ENCODE measurements at regions not wholly inside any gene's neighbourhood (a gene's known extent, or its start where the extent isn't known, plus 50 kb on each side); places are given as distances from the start of the nearest gene placed in this dataset.

- CTCF ChIA-PET = no interaction called here
- DNase-seq (ENCODE audit: extremely low spot score) = no peak
Observed at GRCh38 chr18:34965566-34965965, 75.6 kb upstream of the MAPRE2 start.

DNA sequence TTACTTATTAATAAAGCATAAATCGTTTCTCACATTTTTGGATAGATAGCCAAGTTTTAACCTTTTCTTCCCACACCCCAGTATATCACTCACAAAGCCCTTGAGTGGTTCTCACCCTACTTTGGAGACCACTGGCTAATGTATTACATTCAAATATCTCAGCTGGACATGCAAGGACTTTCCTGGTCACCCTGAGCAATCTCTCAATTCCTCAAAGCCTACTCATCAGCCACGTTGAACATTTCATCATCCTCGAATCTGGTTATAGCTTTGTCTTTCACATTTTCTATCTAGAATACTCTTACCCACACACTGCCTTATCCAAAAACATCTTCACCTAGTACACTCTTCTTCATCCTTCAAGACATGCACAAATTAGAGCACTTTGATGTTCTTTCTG is 71.1 kb upstream of the MAPRE2 start:
- ChIA-PET POLR2A (no interaction called here), CTCF (interaction anchor here (1.0 to 2.1 kb wide), 4 partner anchors 11 to 261 kb away, joined by 3 to 5 read pairs (median 3); no protein-coding TSS in a partner anchor)
- no peak for DNase-seq (ENCODE audit: extremely low spot score)
- TF ChIP-seq CTCF (IDR thresholded peaks at IDR 0.05; ENCODE audit: control extremely low read depth, extremely low read depth, low read depth, missing control alignments) = no peak

More at GRCh38 chr18:34965566-34965965, 75.6 kb upstream of the MAPRE2 start:
- POLR2A ChIA-PET = no interaction called here
- TF ChIP-seq CTCF (IDR thresholded peaks at IDR 0.05; ENCODE audit: control extremely low read depth, extremely low read depth, low read depth, missing control alignments) = no peak

DNA sequence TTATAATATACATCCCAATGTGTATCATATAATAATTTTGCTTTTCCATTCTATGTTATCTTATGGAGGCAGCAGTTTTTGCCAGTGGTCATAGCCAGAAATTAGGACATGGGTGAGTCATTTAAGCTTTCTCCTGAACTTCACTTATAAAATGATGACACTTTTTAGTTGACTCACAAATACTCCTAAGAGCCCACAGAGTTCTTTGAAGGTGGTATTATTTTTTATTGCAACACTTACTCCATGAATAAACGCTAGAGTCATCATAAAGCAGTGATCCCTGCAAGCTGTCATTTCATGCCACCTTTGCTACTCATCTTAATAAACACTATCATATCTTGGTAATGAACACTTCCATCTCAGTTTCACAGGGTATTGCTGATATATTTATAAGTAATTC is 69.9 kb upstream of the MAPRE2 start:
- CTCF ChIA-PET = interaction anchor here (0.8 to 2.1 kb wide), 5 partner anchors 10 to 35 kb away, joined by 3 to 5 read pairs (median 3); no protein-coding TSS in a partner anchor
- DNase-seq (ENCODE audit: extremely low spot score) = no peak
- TF ChIP-seq CTCF (IDR thresholded peaks at IDR 0.05; ENCODE audit: control extremely low read depth, extremely low read depth, low read depth, missing control alignments) = no peak
- POLR2A ChIA-PET = no interaction called here

DNA sequence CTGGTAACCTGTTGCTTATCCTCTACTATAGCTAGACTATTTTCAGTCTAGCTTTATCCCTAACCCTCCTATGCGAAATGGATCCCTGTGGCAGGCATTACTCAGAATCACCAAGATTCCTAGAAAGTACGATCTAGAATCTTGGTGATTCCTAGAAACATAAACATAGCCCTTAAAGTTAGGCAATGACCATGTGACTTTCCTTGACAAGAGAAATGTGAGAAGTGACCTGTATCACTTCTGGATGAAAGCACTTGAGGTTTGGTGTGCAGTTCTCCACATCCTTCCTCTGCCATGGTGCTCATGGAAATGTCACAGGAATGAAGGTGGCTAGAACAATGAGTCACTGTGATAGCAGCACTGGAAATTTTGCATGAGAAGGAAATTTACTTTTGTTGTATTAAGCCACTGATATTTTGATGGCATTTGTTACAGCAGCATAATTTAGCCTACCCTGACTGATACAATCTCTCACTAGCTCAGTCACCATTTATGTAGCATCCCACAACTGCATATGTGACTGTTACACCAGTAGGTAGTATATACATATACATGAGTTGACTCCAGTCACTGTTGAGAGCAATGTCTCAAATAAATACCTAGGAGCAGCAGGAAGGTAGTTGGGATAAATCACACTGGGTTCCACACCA is 68.3 kb upstream of the MAPRE2 start:
- TF ChIP-seq CTCF (IDR thresholded peaks at IDR 0.05; ENCODE audit: control extremely low read depth, extremely low read depth, low read depth, missing control alignments) = no peak

GRCh38 chr18:34976123-34976522 is 65.1 kb upstream of the MAPRE2 start:
- ChIA-PET CTCF (interaction anchor here (0.9 kb wide), 1 partner anchor 8 kb away, joined by 3 read pairs; no protein-coding TSS in a partner anchor), POLR2A (no interaction called here)
- DNase-seq (ENCODE audit: extremely low spot score) = no peak
- no peak for TF ChIP-seq CTCF (IDR thresholded peaks at IDR 0.05; ENCODE audit: control extremely low read depth, extremely low read depth, low read depth, missing control alignments)

More for the DNA sequence above, 68.3 kb upstream of the MAPRE2 start:
- ChIA-PET POLR2A (no interaction called here), CTCF (interaction anchor here (1.3 kb wide), 1 partner anchor 34 kb away, joined by 3 read pairs; no protein-coding TSS in a partner anchor)
- DNase-seq (ENCODE audit: extremely low spot score) = no peak

DNA sequence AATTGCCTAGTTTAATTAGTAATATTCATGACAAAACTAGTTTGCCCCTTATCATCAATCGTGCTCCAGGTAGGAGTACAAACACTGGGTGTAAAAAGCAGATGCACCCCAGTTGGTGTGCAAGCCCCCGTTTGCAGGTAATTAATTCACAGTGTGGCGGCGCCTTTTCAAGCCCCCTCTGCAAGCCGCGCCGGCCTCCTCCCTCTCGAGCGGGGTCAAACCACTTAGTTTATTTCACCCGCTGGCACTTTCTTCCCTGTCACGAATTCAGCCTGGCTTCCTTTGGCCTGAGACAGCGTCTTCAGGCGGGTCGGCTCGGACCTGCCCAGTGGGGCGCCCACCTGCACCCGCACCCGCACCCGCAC is 64.7 kb upstream of the MAPRE2 start:
- no peak for TF ChIP-seq CTCF (IDR thresholded peaks at IDR 0.05; ENCODE audit: control extremely low read depth, extremely low read depth, low read depth, missing control alignments)
- no peak for DNase-seq (ENCODE audit: extremely low spot score)
- ChIA-PET CTCF (no interaction called here), POLR2A (no interaction called here)
